ENCODE measurements at regions not wholly inside any gene's neighbourhood (a gene's known extent, or its start where the extent isn't known, plus 50 kb on each side); places are given as distances from the start of the nearest gene placed in this dataset.

DNA sequence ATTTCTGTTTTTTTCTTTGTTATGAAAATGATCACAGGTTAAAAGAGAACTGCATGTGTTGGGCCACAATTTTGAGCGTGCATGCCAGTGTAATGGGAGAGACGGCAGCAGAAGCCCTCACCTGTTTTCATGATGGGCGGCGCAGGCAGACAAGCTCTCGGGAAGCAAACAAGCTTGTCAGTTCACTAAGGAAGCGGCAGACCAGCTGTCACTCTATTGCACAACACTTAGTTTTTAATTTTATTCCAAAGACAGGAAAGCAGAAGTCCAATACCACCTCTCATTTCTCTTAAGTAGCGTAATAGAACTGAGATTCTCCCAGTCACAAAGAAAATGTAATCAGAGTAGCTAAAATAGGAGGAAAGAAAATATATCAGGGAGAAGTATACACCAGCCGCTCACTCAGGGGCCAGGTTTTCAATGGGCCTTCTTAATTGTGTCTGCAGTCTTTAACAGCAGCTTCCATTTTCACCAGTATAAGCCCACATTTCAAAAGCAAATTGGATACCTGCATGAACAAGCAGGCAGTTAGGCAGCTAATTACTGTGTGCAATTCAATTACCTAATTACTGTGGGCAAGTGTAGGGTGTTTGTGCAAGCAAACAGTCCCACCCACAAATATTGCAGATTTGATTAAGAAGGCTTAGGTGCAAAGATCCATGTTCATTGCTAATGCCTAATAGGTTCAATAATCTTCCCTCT is 711.4 kb downstream of the DIAPH3 start:
- TF ChIP-seq POLR2AphosphoS5 (IDR thresholded peaks at IDR 0.05; ENCODE audit: low read depth, low read length) (no peak), TAF1 (IDR thresholded peaks at IDR 0.05; ENCODE audit: borderline replicate concordance, insufficient read depth, low read length) (no peak)
- TF ChIP-seq, protein P1, sequence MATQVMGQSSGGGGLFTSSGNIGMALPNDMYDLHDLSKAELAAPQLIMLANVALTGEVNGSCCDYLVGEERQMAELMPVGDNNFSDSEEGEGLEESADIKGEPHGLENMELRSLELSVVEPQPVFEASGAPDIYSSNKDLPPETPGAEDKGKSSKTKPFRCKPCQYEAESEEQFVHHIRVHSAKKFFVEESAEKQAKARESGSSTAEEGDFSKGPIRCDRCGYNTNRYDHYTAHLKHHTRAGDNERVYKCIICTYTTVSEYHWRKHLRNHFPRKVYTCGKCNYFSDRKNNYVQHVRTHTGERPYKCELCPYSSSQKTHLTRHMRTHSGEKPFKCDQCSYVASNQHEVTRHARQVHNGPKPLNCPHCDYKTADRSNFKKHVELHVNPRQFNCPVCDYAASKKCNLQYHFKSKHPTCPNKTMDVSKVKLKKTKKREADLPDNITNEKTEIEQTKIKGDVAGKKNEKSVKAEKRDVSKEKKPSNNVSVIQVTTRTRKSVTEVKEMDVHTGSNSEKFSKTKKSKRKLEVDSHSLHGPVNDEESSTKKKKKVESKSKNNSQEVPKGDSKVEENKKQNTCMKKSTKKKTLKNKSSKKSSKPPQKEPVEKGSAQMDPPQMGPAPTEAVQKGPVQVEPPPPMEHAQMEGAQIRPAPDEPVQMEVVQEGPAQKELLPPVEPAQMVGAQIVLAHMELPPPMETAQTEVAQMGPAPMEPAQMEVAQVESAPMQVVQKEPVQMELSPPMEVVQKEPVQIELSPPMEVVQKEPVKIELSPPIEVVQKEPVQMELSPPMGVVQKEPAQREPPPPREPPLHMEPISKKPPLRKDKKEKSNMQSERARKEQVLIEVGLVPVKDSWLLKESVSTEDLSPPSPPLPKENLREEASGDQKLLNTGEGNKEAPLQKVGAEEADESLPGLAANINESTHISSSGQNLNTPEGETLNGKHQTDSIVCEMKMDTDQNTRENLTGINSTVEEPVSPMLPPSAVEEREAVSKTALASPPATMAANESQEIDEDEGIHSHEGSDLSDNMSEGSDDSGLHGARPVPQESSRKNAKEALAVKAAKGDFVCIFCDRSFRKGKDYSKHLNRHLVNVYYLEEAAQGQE (IDR thresholded peaks at IDR 0.05; ENCODE audit: insufficient read depth in 1 of 2, low read depth in 2 of 2, low read length in 2 of 2): no peak
